Mesenteric fat pad (tissue), 1 donor: ENCODE measurements at regions not wholly inside any gene's neighbourhood (a gene's known extent, or its start where the extent isn't known, plus 50 kb on each side); places are given as distances from the start of the nearest gene placed in this dataset.

Experiments
- DNase-seq: peaks from one replicate; pipeline ENCODE4 v3.0.0-alpha.2; 2020; ENCODE audit warnings: low spot score
- donor health status: DM: yes; HTN: yes; CAD: no.

GRCh38 chr9:16193066-16193465 lies 640.2 kb downstream of the CCDC171 start:
- DNase-seq = no peak

DNA sequence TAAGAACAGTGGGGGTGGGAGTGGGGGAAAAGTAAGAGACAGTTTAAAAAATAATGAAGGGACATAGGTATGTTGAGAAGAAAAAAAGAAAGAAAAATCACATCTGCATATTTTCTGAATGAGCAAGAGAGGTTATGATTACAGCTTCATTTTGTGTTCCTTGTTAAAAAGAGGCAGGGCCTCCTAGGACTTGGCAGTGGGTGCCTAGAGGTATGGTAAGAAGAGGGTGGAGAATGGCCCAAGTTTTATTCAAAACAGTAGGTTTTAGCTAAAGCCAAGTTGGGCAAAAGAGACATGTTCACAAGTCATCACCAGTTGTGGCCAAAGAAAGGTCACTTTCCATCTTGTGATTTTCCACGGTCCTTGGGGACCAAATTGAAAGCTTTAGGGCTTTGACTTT lies 643.4 kb downstream of the CCDC171 start:
- DNase-seq = no peak

GRCh38 chr9:16197578-16198370 lies 644.9 kb downstream of the CCDC171 start:
- DNase-seq = no peak

- DNase-seq = no peak
These were observed 646.2 kb downstream of the CCDC171 start for GRCh38 chr9:16198996-16199395.

DNA sequence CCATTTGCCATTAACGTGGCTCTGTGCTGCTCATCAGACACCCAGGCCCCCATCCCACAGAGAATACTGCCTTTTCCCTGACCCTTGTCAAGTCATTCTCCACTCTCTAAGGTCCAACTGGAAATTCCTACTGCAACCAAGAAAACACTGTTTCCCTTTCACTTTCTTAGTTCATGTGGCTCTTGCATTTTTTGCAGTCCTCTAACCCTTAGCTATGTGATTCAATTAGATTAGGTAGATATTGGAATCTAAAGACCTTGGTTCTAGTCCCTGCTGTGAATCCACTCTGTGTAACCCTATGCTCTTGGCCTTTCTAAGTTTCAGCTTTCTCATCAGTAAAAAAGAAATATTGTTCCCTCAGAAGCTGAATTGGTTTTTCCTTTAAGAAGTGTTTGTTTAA lies 649.4 kb downstream of the CCDC171 start:
- DNase-seq = no peak

GRCh38 chr9:16202914-16203728 lies 650.3 kb downstream of the CCDC171 start:
- DNase-seq = no peak

DNA sequence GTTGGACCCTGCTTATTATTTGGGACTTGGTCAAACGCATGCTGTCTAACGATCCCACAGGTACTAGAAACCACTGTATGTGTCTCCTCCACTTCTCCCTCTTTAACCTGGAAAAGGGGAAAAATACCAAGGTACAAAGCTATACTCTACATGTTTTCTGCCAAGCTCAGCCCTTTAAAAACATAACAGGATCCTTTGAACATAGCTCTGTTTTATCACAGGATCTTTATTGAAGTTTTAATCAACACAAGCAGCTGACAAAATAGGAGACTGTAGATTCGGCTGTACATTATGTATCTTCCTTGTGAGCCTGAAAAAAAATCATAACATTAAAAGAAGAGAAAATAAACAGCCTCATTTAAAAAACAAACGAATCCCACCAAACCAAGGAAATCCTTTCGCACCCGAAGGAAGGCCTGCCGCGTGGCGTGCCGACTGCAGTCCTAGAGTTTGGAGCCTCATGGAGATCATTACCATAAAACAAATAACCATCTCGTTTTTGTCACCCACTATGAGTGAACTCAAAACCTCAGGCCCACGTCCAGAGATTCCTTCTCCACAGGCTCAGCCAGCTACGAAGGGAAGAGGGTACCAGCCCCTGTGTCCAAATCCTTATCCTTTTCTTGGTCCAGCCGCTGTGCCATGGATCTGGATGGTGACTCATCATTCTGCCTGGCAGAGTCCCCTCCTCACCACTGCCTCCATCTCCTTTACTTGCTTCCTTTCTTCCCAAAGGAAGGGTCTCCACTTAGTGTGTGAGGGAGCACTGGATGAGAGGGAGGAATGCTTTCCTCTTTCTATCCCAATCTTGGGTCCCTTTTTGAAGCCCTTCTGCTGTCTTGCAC lies 651.1 kb downstream of the CCDC171 start:
- no peak for DNase-seq

DNA sequence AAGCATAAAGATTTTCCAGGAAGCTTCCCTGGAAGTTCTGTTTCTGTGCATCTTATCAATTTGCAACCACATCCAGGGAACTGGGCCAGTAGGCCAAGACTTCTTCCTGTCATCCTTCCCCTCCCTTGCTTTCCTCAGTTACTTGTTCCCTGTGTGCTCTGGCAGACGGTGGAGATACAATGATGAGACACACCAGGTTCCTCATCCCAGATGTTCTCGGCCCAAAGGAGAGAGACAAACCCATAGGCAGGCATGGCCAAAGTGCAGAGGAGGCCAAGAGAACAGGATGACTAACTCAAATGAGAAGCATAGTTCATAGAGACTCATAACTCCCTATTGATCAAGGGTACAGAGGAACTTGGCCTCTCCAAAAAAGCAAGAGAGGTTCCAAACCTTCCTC lies 652.6 kb downstream of the CCDC171 start:
- DNase-seq = no peak

DNA sequence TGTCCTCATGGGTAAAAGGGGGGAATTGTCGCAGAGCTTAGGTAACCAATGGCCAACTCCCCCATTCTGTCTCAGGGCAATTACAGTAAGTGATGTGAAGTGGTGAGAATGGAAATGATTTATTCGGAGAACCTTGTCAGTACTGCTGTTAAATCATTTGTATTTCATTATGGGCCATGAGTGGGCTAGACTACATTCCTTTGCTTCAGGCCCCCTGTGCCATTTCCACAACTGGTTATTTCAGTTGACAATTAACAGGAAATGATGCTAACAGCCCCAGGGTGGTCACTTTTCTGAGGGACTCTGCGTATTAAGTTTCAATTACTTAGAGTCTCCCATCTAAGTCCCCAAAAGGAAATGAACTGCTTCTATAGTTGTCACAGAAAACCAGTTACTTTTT lies 653.7 kb downstream of the CCDC171 start:
- no peak for DNase-seq

- no peak for DNase-seq
These were observed 654.3 kb downstream of the CCDC171 start for GRCh38 chr9:16207161-16207560.

- no peak for DNase-seq
These were observed 657.6 kb downstream of the CCDC171 start for GRCh38 chr9:16210440-16210839.

DNA sequence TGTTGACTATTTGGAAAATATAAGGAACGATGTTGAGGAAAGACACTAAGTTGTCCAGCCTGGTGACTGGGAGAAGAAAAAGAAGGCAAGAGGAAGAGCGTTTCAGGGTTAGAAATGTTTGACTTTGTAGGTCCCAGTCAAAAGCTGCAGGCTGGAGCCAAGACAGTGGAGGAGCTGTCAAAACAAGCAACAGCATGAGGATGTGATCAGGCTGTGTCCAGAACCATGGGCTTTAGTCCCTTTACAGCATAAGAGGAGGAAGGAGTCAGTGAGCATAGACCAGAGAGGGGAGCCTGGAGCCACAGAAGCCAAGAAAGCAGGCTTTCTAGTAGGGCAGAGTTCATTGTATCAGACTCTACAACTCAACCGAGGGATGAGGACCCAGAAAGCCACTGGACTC lies 658.5 kb downstream of the BNC2 start:
- no peak for DNase-seq

- no peak for DNase-seq
These were observed 656.5 kb downstream of the BNC2 start for GRCh38 chr9:16213781-16214515.

GRCh38 chr9:16214677-16215352 lies 655.7 kb downstream of the BNC2 start:
- DNase-seq = no peak

- no peak for DNase-seq
These were observed 655.2 kb downstream of the BNC2 start for GRCh38 chr9:16215353-16215680.

GRCh38 chr9:16217943-16218701 lies 652.3 kb downstream of the BNC2 start:
- DNase-seq = no peak

GRCh38 chr9:16221366-16221765 lies 649.1 kb downstream of the BNC2 start:
- no peak for DNase-seq

GRCh38 chr9:16221822-16222547 lies 648.5 kb downstream of the BNC2 start:
- DNase-seq = no peak
